ENCODE measurements at regions not wholly inside any gene's neighbourhood (a gene's known extent, or its start where the extent isn't known, plus 50 kb on each side); places are given as distances from the start of the nearest gene placed in this dataset.

- Histone ChIP-seq H3K4me1 (ENCODE audit: control insufficient read depth, extremely low read depth, insufficient read depth, low read length) (no peaks in the 10 kb centered on the region), H3K4me2 (ENCODE audit: insufficient read depth, low read length) (no peak overlapping the region), H3K36me3 (ENCODE audit: control insufficient read depth in 2 of 2, extremely low read depth in 1 of 2, insufficient read depth in 2 of 2, low read length in 2 of 2) (no peaks in the 10 kb centered on the region), H3K27me3 (ENCODE audit: control insufficient read depth in 2 of 2, insufficient read depth in 2 of 2, low read length in 2 of 2) (no peaks in the 10 kb centered on the region), H3K4me3 (replicated peaks in 1 of 3; ENCODE audit: insufficient read depth in 1 of 3, low read depth in 1 of 3, low read length in 3 of 3) (no peak overlapping the region), H3K9ac (replicated peaks; ENCODE audit: extremely low read depth, insufficient read depth, low read length) (no peak overlapping the region), H3K9me1 (replicated peaks; ENCODE audit: control insufficient read depth, extremely low read depth, insufficient read depth, low read length) (no peaks in the 10 kb centered on the region), H4K20me1 (replicated peaks; ENCODE audit: control insufficient read depth, extremely low read depth, insufficient read depth, low read length) (no peaks in the 10 kb centered on the region), H3K79me2 (ENCODE audit: control insufficient read depth, insufficient read depth, low read length) (no peaks in the 10 kb centered on the region), H3K9me3 (replicated peaks; ENCODE audit: control insufficient read depth, insufficient read depth, low read length) (no peaks in the 10 kb centered on the region), H3K27ac (ENCODE audit: insufficient read depth, low read depth, low read length) (no peak overlapping the region), H2AFZ (ENCODE audit: low read depth, low read length) (no peak overlapping the region)
- CTCF ChIA-PET: interaction anchor here (1.1 kb wide), 1 partner anchor 13 kb away, joined by 4 read pairs; no protein-coding TSS in a partner anchor
- FAIRE-seq: no peak
- dilution Hi-C loops (cut with MboI; ENCODE audit: extremely low pct_ligation_motif_present, low sequenced_read_pairs): no loop called here
- no peak for DNase-seq (ENCODE audit: low read depth, low spot score)
- intact Hi-C loops (cut with micrococcal nuclease): no loop called here
- BruUV-seq (replicated peaks): no TSS peak
- POLR2A ChIA-PET: no interaction called here
- TF ChIP-seq, protein P1, sequence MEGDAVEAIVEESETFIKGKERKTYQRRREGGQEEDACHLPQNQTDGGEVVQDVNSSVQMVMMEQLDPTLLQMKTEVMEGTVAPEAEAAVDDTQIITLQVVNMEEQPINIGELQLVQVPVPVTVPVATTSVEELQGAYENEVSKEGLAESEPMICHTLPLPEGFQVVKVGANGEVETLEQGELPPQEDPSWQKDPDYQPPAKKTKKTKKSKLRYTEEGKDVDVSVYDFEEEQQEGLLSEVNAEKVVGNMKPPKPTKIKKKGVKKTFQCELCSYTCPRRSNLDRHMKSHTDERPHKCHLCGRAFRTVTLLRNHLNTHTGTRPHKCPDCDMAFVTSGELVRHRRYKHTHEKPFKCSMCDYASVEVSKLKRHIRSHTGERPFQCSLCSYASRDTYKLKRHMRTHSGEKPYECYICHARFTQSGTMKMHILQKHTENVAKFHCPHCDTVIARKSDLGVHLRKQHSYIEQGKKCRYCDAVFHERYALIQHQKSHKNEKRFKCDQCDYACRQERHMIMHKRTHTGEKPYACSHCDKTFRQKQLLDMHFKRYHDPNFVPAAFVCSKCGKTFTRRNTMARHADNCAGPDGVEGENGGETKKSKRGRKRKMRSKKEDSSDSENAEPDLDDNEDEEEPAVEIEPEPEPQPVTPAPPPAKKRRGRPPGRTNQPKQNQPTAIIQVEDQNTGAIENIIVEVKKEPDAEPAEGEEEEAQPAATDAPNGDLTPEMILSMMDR (IDR thresholded peaks at IDR 0.05; ENCODE audit: extremely low read depth in 1 of 2, insufficient read depth in 1 of 2, low read depth in 1 of 2, low read length in 2 of 2): no peak
- TF ChIP-seq JUN (IDR thresholded peaks at IDR 0.05; ENCODE audit: borderline replicate concordance, insufficient read depth, insufficient read length, low read depth) (no peak), GATA2 (IDR thresholded peaks at IDR 0.05; ENCODE audit: insufficient read depth, insufficient read length, low read depth, low read length) (no peak), MYC (IDR thresholded peaks at IDR 0.05; ENCODE audit: low read depth, low read length) (no peak), POLR2AphosphoS5 (IDR thresholded peaks at IDR 0.05; ENCODE audit: insufficient read depth, low read depth, low read length) (no peak), FOS (IDR thresholded peaks at IDR 0.05; ENCODE audit: borderline replicate concordance, insufficient read depth, low read length) (no peak), EZH2 (IDR thresholded peaks at IDR 0.05; ENCODE audit: borderline replicate concordance, low read depth, low read length, severe bottlenecking) (no peak), POLR2A (IDR thresholded peaks at IDR 0.05; ENCODE audit: low read depth, low read length) (no peak)
- TF ChIP-seq, protein P2, sequence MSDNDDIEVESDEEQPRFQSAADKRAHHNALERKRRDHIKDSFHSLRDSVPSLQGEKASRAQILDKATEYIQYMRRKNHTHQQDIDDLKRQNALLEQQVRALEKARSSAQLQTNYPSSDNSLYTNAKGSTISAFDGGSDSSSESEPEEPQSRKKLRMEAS (IDR thresholded peaks at IDR 0.05; ENCODE audit: insufficient read depth, insufficient read length): no peak
Measured at GRCh38 chr5:34548086-34548403, 108.1 kb upstream of the RAI14 start.
